H1 (cell line): ENCODE measurements at regions not wholly inside any gene's neighbourhood (a gene's known extent, or its start where the extent isn't known, plus 50 kb on each side); places are given as distances from the start of the nearest gene placed in this dataset.

Source experiments
- CTCF ChIA-PET: fragments of 300-600 bp; sonication (Branson Sonifier 250); formaldehyde crosslinking; loops from one replicate; lab custom pipeline; 2021; ENCODE audit not compliant: partially characterized antibody; lab: Charles Lee
- POLR2A ChIA-PET: fragments of 300-600 bp; sonication (Branson Sonifier 250); formaldehyde crosslinking; loops from one replicate; lab custom pipeline; 2021; ENCODE audit warnings: inconsistent platforms; ENCODE audit not compliant: partially characterized antibody; lab: Charles Lee
- DNase-seq, 2 experiments: peaks; one replicate each; pipeline versions ENCODE4 v3.0.0 to v3.0.0-alpha.2; 2010 to 2022; ENCODE audit warnings: low spot score in 2 of 2, low read depth in 1 of 2, mixed read lengths in 1 of 2
- FAIRE-seq: peaks from 2 replicates; lab custom pipeline; 2011; peaks lifted over from hg19 to GRCh38; lab: Jason Lieb, UNC
- H2AFZ ChIP-seq: 2 replicates; pipeline ENCODE4 v1.8.1; 2012; ENCODE audit warnings: low read length, inconsistent platforms
- H2AK5ac ChIP-seq: 2 replicates; pipeline ENCODE4 v1.6.1; 2013; ENCODE audit warnings: low read depth, low read length
- H2BK120ac ChIP-seq: replicated peaks from 2 replicates; pipeline ENCODE3; 2013; ENCODE audit warnings: low read depth, low read length, inconsistent platforms
- H2BK12ac ChIP-seq: 2 replicates; pipeline ENCODE4 v1.6.1; 2013; ENCODE audit warnings: low read depth, low read length
- H2BK15ac ChIP-seq: 2 replicates; pipeline ENCODE4 v1.6.1; 2013; ENCODE audit warnings: low read length
- H2BK20ac ChIP-seq: 2 replicates; pipeline ENCODE4 v1.6.1; 2013; ENCODE audit warnings: low read length
- H2BK5ac ChIP-seq: 2 replicates; pipeline ENCODE4 v1.6.1; 2013; ENCODE audit warnings: low read depth, low read length
- H3K14ac ChIP-seq: 2 replicates; pipeline ENCODE4 v1.6.1; 2013; ENCODE audit warnings: inconsistent platforms; ENCODE audit not compliant: insufficient read length
- H3K18ac ChIP-seq: 2 replicates; pipeline ENCODE4 v1.6.1; 2013; ENCODE audit warnings: low read length; ENCODE audit errors: extremely low read depth
- H3K23ac ChIP-seq: 2 replicates; pipeline ENCODE4 v1.6.1; 2013; ENCODE audit warnings: inconsistent platforms; ENCODE audit not compliant: insufficient read length
- H3K23me2 ChIP-seq: 2 replicates; pipeline ENCODE4 v1.6.1; 2013; ENCODE audit warnings: low read depth, low read length
- H3K27ac ChIP-seq: 2 replicates; pipeline ENCODE4 v1.6.1; 2011; ENCODE audit warnings: low read depth, low read length, inconsistent platforms
- H3K27me3 ChIP-seq, 4 experiments: replicated peaks in 1 of 4; 1 replicate in 1 of 4; 2 replicates in 3 of 4; pipeline versions ENCODE4 v1.6.1 to v1.8.1; 2011 to 2013; ENCODE audit warnings: low read length in 3 of 4, mild to moderate bottlenecking in 3 of 4, inconsistent platforms in 2 of 4, mixed read lengths in 2 of 4, moderate library complexity in 1 of 4; ENCODE audit not compliant: control insufficient read depth in 3 of 4, insufficient read depth in 3 of 4; ENCODE audit errors: extremely low read depth in 1 of 4
- H3K36me3 ChIP-seq, 4 experiments: 2 replicates each; pipeline versions ENCODE4 v1.6.1 to v1.8.1; 2011 to 2013; ENCODE audit warnings: mild to moderate bottlenecking in 4 of 4, low read length in 3 of 4, moderate library complexity in 2 of 4, control low read depth in 1 of 4, inconsistent platforms in 1 of 4; ENCODE audit not compliant: insufficient read depth in 4 of 4, control insufficient read depth in 2 of 4
- H3K4ac ChIP-seq: replicated peaks from 2 replicates; pipeline ENCODE3; 2013; ENCODE audit warnings: low read length, low read depth, mixed read lengths, inconsistent platforms; ENCODE audit not compliant: insufficient read length
- H3K4me1 ChIP-seq, 4 experiments: replicated peaks in 1 of 4; 1 replicate in 1 of 4; 2 replicates in 3 of 4; pipeline versions ENCODE4 v1.6.1 to v1.8.1; 2011 to 2013; ENCODE audit warnings: low read length in 3 of 4, inconsistent platforms in 2 of 4, mixed read lengths in 1 of 4; ENCODE audit not compliant: insufficient read depth in 4 of 4, control insufficient read depth in 3 of 4
- H3K4me2 ChIP-seq, 2 experiments: 2 replicates each; pipeline versions ENCODE4 v1.6.1 to v1.8.1; 2011 to 2013; ENCODE audit warnings: low read depth in 2 of 2, low read length in 2 of 2, control low read depth in 1 of 2, inconsistent platforms in 1 of 2, mild to moderate bottlenecking in 1 of 2; ENCODE audit not compliant: insufficient read depth in 1 of 2
- H3K4me3 ChIP-seq, 4 experiments: fragments of 200-600, 300-600 bp in 1 of 4; sonication (generic), shearing (Covaris generic), sonication (Bioruptor Twin) in 1 of 4; 2 replicates each; pipeline versions ENCODE4 v1.5.1 to v1.8.1; 2011 to 2016; ENCODE audit warnings: low read length in 4 of 4, low read depth in 3 of 4, control low read depth in 2 of 4, inconsistent platforms in 2 of 4, mild to moderate bottlenecking in 2 of 4, mixed read lengths in 1 of 4, moderate library complexity in 1 of 4; ENCODE audit not compliant: insufficient read depth in 2 of 4; ENCODE audit errors: extremely low read depth in 1 of 4
- H3K56ac ChIP-seq: replicated peaks from 2 replicates; pipeline ENCODE3; 2013; ENCODE audit warnings: low read depth, mild to moderate bottlenecking, mixed read lengths, low read length, inconsistent platforms; ENCODE audit not compliant: insufficient read length
- H3K79me1 ChIP-seq: 2 replicates; pipeline ENCODE4 v1.6.1; 2013; ENCODE audit warnings: low read depth, low read length, control low read depth
- H3K79me2 ChIP-seq, 2 experiments: 2 replicates each; pipeline versions ENCODE4 v1.6.1 to v1.8.1; 2012 to 2013; ENCODE audit warnings: low read length in 2 of 2, mild to moderate bottlenecking in 2 of 2, inconsistent platforms in 1 of 2; ENCODE audit not compliant: insufficient read depth in 2 of 2, control insufficient read depth in 1 of 2
- H3K9ac ChIP-seq, 4 experiments: replicated peaks in 1 of 4; 1 replicate in 1 of 4; 2 replicates in 3 of 4; pipeline versions ENCODE4 v1.6.1 to v1.8.1; 2011 to 2013; ENCODE audit warnings: low read depth in 3 of 4, low read length in 3 of 4, control low read depth in 2 of 4, mild to moderate bottlenecking in 2 of 4, moderate library complexity in 2 of 4, inconsistent platforms in 1 of 4; ENCODE audit errors: extremely low read depth in 1 of 4
- H3K9me3 ChIP-seq, 2 experiments: 2 replicates each; pipeline versions ENCODE4 v1.6.1 to v1.8.1; 2012 to 2013; ENCODE audit warnings: mild to moderate bottlenecking in 2 of 2, moderate library complexity in 2 of 2, control low read depth in 1 of 2, inconsistent platforms in 1 of 2, low read depth in 1 of 2, low read length in 1 of 2, mixed read lengths in 1 of 2; ENCODE audit not compliant: insufficient read depth in 2 of 2
- H4K20me1 ChIP-seq, 2 experiments: replicated peaks in 1 of 2; 2 replicates each; pipeline versions ENCODE3 to v1.8.1; 2011 to 2013; ENCODE audit warnings: inconsistent platforms in 2 of 2, low read length in 2 of 2, mild to moderate bottlenecking in 1 of 2; ENCODE audit not compliant: insufficient read depth in 2 of 2, control insufficient read depth in 1 of 2
- H4K5ac ChIP-seq: 2 replicates; pipeline ENCODE4 v1.6.1; 2013; ENCODE audit warnings: low read length, low read depth, mixed read lengths, inconsistent platforms; ENCODE audit not compliant: insufficient read length
- H4K8ac ChIP-seq: 2 replicates; pipeline ENCODE4 v1.8.0; 2013; ENCODE audit warnings: mild to moderate bottlenecking, moderate library complexity, low read length, inconsistent platforms; ENCODE audit not compliant: insufficient read depth; ENCODE audit errors: extremely low read depth
- H4K91ac ChIP-seq: replicated peaks from 2 replicates; pipeline ENCODE3; 2013; ENCODE audit warnings: low read length, mixed read lengths, inconsistent platforms; ENCODE audit not compliant: insufficient read length
- ASH2L ChIP-seq: fragments of 200-600, 300-600 bp; sonication (generic); IDR thresholded peaks from one replicate; pipeline ENCODE4 v1.7.1; 2017; ENCODE audit warnings: low read length
- BACH1 ChIP-seq: IDR thresholded peaks from 2 replicates; pipeline ENCODE4 v1.6.1; 2012; ENCODE audit warnings: low read length, improper control_type of control experiment
- CHD1 ChIP-seq: IDR thresholded peaks from 2 replicates; pipeline ENCODE4 v1.6.1; 2012; ENCODE audit warnings: low read depth, low read length, improper control_type of control experiment
- HDAC6 ChIP-seq: IDR thresholded peaks from one replicate; pipeline ENCODE4 v1.7.1; 2012; ENCODE audit warnings: low read depth, mild to moderate bottlenecking, inconsistent platforms, low read length, moderate library complexity
- JUND ChIP-seq: IDR thresholded peaks from 2 replicates; pipeline ENCODE4 v1.6.1; 2011; ENCODE audit warnings: mild to moderate bottlenecking, improper control_type of control experiment, low read length
- POLR2AphosphoS5 ChIP-seq: IDR thresholded peaks from 2 replicates; pipeline ENCODE4 v1.6.1; 2011; ENCODE audit warnings: low read depth, low read length
- RBBP5 ChIP-seq: IDR thresholded peaks from 2 replicates; pipeline ENCODE4 v1.7.1; 2012; ENCODE audit warnings: low read depth, mild to moderate bottlenecking, inconsistent platforms, low read length, moderate library complexity, borderline replicate concordance
- RNF2 ChIP-seq: fragments of 200-900, 300-1000 bp; sonication (generic); IDR thresholded peaks from 2 replicates; pipeline ENCODE4 v1.7.1; 2016; ENCODE audit warnings: borderline replicate concordance, low read depth, mild to moderate bottlenecking, antibody characterized with exemption, low read length; ENCODE audit not compliant: poor library complexity, severe bottlenecking; ENCODE audit errors: missing control alignments
- TEAD4 ChIP-seq: IDR thresholded peaks from 2 replicates; pipeline ENCODE4 v1.6.1; 2012; ENCODE audit warnings: low read depth, low read length, inconsistent platforms, mixed read lengths
- ZNF274 ChIP-seq: IDR thresholded peaks from 2 replicates; pipeline ENCODE4 v1.7.0; 2012; ENCODE audit warnings: low read length, borderline replicate concordance; ENCODE audit errors: extremely low read depth
- WGBS, 2 experiments: shearing (Covaris generic) in 1 of 2; methylation state at CpG; one replicate each; pipeline versions ENCODE4 v1.1.6 to v1.1.7; 2013 to 2015; ENCODE audit warnings: low lambda C conversion rate in 2 of 2, mixed read lengths in 2 of 2, inconsistent platforms in 1 of 2, low coverage in 1 of 2, missing lambda C conversion rate in 1 of 2; ENCODE audit not compliant: insufficient replicate concordance in 2 of 2, insufficient coverage in 1 of 2, insufficient read length in 1 of 2; ENCODE audit errors: extremely low coverage in 1 of 2, missing lambda C conversion rate in 1 of 2; 5-methylcytosine and 5-hydroxymethylcytosine counted together
- TF ChIP-seq, protein P1 (sequence below): IDR thresholded peaks from 2 replicates; pipeline ENCODE4 v1.6.1; 2012; ENCODE audit warnings: inconsistent platforms

DNA sequence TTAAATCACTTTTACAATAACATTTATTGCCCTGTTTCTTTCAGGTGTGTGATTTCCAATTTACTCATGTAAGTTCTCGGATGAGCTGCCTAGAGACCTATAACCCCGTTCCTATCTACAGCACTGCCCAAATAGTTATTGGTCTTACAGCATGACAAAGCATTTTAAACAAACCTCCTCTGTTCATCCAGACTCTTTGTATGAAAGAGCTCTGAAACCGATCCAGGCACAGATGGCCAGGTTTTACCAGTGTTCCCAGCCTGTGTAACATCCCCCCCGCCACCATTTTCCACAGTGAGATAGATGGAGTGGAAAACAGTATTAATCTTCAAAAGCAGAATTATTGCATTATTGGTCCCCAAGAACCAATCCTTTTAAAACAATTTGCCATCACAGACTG is 59.0 kb upstream of the SPTSSB start:
- Histone ChIP-seq H3K9ac (no peak overlapping the region), H2AK5ac (no peak overlapping the region), H3K79me1 (no peaks in the 10 kb centered on the region), H3K27me3 (no peaks in the 10 kb centered on the region), H3K79me2 (no peaks in the 10 kb centered on the region), H3K27ac (no peak overlapping the region), H4K8ac (no peak overlapping the region), H3K36me3 (no peaks in the 10 kb centered on the region), H2BK5ac (no peak overlapping the region), H2BK20ac (no peak overlapping the region), H2AFZ (no peak overlapping the region), H3K4me3 (no peak overlapping the region), H3K23ac (no peak overlapping the region), H4K91ac (no peak overlapping the region), H2BK15ac (no peak overlapping the region), H4K20me1 (no peaks in the 10 kb centered on the region), H3K4me1 (no peaks in the 10 kb centered on the region; a peak in 2 of 7 replicates), H2BK12ac (no peak overlapping the region), H4K5ac (no peak overlapping the region), H3K14ac (no peak overlapping the region), H3K9me3 (no peaks in the 10 kb centered on the region), H3K56ac (no peak overlapping the region), H3K4ac (no peak overlapping the region), H3K18ac (no peak overlapping the region; the same call in 1 of the 2 replicates), H3K23me2 (no peaks in the 10 kb centered on the region), H3K4me2 (no peak overlapping the region), H2BK120ac (no peak overlapping the region)
- TF ChIP-seq BACH1 (no peak), POLR2AphosphoS5 (no peak), TEAD4 (no peak), RNF2 (no peak), ASH2L (no peak), RBBP5 (no peak), ZNF274 (no peak), HDAC6 (no peak), CHD1 (no peak), JUND (no peak)
- TF ChIP-seq, protein P1, sequence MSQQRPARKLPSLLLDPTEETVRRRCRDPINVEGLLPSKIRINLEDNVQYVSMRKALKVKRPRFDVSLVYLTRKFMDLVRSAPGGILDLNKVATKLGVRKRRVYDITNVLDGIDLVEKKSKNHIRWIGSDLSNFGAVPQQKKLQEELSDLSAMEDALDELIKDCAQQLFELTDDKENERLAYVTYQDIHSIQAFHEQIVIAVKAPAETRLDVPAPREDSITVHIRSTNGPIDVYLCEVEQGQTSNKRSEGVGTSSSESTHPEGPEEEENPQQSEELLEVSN = no peak
- 94% methylated on average over 4 of the region's 4 CpGs; no CpG with 5 or more reads in 1 of the 2 experiments for whole genome bisulfite sequencing, 2 experiments
- DNase-seq = no peak
- ChIA-PET CTCF (interaction anchor here (0.6 to 1.1 kb wide), 4 partner anchors 93 to 699 kb away, joined by 3 to 6 read pairs (median 3); no protein-coding TSS in a partner anchor), POLR2A (interaction anchor here (0.6 kb wide), 1 partner anchor 920 kb away, joined by 3 read pairs; no protein-coding TSS in a partner anchor)
- no peak for FAIRE-seq
